ENCODE measurements at regions not wholly inside any gene's neighbourhood (a gene's known extent, or its start where the extent isn't known, plus 50 kb on each side); places are given as distances from the start of the nearest gene placed in this dataset.
A peak's percentile ranks its signal among the peaks of the same experiment; 100 is the strongest.
"Not testable (repeated sequence)": the region's sequence is repeated elsewhere in the genome, so short reads cannot be mapped to it uniquely, and the experiment has no call there.

DNA sequence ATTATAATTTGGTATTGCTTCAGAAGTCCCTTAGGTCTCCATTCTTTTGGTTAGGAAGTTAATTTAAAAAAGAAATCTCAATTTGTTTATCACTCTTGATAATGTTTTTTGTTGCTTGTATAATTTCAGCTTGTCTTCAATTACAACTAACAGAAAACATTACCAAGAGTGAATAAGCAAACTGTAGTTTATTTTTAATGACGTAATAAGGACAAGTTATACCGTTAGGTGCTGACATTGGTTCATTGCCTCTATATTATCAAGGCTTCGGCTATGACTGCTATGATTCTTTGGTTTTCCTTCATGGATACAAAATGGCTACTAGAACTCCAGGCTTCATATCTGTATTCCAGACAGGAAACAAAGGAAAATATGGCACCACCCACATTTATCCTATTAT, 220.6 kb downstream of the PTGER3 start:
- no peak for DNase-seq

DNA sequence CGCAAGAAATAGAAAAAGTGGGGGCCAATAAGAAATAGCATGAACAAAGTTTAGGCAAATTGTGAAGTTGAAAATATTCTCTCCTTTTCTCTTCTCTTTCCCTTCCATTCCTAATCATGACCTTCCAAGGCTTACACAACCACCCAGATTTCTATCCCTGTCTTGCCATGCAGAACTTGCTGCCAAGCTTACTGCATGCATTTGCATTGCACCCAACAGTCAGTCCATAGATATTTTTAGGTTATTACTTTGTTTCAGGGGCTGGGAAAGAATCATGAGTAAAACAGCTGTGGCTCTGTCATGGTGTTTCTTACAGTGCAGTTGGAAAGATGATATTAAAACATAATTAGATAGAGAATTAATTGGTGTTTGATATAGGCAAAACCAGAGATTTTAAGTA, 219.4 kb downstream of the PTGER3 start:
- no peak for DNase-seq

DNA sequence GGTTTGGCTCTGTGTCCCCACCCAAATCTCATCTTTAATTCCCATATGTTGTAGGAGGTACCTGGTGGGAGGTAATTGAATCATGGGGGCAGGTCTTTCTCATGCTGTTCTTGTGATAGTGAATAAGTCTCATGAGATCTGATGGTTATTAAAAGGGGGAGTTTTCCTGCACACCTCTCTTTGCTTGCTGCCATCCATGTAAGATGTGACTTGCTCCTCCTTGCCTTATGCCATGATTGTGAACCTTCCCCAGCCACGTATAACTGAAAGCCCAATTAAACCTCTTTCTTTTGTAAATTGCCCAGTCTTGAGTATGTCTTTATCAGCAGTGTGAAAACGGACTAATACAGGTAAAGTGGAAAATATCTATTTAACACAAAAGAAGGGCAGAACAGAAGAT, 213.3 kb downstream of the PTGER3 start:
- DNase-seq = not testable (repeated sequence)

DNA sequence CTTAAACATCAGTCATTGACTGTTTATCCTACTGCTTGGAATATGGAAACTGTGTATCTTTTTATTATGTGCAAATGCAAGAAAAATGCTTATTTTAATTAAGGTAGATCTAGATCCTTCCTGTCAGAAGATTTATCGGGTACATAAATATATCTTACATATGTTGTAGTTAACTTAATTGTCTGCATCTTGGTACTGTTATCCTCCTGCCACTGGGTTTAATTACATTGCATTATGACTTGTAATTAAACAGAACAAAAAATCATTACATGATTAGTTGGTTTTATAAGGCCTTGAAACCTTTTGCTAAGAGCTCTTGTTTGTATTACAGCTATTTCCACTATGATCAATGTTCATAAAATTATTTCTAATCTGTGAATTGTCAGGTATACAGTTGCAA, 211.2 kb downstream of the PTGER3 start:
- no peak for DNase-seq

DNA sequence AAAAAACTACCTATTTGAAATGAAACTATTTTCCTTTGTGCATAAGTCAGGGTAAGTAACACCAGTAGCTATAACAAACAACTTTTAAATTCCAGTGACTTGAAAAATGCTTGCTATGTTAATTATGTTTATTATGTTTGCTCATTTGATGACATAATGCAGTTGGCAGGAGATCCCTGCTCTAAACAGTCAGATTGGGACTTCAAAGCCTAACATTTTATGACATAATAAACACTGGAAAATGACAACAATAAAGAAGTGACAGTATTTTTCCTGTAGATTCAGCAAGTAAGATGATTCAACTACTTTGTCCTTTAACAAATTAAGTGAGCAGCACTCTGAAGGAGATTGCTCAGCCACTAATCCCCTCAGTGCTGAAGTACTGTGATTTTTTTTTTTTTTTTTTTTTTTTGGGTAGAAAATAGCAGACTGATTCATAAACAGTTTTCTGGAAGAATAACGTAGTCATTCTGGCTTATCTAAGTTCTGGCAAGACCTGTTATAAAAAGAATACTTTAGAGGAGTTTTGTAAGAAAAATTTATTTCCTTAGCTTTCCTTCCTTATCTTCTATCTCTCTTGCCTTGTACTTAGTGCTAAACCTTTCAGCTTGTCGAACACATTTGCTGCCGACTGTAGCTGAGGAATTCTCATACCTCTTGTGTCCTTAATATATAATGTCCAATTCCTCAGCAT, 207.2 kb downstream of the PTGER3 start:
- peak; percentile 17 for DNase-seq

DNA sequence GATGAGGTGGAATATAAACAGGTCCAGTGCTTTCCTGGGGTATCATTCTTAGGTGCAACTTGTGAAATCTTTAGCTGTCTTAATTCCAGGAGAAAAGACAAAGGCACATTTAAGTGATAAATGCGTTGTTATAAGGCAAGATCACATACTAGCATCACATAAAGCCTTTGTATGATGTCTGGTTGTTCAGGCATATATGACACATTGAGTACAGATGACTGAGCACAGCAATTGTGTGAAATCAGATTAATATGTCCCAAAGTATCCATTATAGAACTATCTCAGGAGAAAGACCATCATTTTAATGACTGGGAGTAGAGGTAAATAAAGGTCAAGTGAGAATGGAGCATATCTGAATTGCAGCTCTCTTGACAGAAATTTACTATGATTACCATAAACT, 205.1 kb downstream of the PTGER3 start:
- DNase-seq = no peak

DNA sequence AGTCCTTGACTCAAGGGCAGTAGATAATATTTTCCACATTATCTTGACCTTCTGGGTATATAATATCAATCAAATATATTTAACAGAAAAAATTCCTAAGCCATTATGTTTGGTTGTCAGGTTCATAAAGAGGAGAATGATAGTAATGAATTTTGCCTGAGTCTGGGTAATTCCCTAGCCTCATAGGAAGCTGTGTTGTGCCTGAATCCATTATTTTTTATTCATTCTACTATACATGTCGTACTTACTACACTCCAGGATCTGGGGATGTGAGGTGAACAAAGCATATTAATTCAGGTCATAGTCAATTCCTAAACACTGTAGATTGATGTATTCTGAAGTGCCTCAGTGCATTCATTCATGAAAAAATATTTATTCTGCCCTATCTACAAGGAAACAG, 204.2 kb downstream of the PTGER3 start:
- DNase-seq = no peak

DNA sequence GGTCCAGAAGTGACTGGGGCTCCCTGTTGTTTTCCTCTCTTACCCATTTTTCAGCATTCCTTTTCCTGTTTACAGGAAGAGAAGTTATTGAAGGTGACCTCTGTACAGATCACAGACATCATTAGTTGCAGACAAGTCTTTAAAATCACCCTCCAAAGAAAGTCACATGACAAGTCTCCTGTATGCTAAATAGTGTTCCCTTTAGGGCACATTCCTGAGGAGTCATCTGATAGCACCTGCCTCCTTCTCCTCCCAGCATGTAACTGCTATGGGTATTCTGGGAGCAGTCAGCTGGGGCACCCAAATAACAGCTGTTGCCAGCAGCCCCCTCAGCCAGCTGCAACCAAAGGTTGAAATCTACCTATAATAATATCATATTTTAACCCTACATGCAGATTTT, 200.6 kb downstream of the PTGER3 start:
- no peak for DNase-seq

GRCh38 chr1:70855203-70855602, 192.4 kb downstream of the PTGER3 start:
- DNase-seq = no peak

- no peak for DNase-seq
These were observed 191.4 kb downstream of the PTGER3 start for GRCh38 chr1:70856201-70856600.

DNA sequence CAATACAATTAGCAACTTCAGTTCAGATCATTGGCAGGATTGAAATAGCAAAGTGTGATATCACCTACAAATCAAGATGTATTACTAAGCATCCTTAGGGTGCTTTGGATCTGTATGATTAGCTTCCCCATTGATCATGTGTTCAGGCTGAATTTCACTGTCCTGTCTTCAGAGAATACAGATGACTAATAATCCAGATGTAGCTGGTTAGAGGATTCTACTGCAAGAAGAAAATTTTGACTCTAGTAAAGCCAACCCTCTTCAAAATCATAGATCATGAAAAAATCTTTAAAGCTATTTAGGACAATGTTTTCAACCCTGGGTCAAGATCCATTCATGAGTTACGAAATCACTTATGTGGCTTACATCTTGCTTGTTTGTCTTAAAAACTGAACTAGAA, 184.4 kb downstream of the PTGER3 start:
- no peak for DNase-seq

- DNase-seq = peak; percentile 5
These were observed 183.3 kb downstream of the PTGER3 start for GRCh38 chr1:70864302-70864701.

- DNase-seq = no peak
These were observed 180.9 kb downstream of the PTGER3 start for GRCh38 chr1:70866542-70867264.

DNA sequence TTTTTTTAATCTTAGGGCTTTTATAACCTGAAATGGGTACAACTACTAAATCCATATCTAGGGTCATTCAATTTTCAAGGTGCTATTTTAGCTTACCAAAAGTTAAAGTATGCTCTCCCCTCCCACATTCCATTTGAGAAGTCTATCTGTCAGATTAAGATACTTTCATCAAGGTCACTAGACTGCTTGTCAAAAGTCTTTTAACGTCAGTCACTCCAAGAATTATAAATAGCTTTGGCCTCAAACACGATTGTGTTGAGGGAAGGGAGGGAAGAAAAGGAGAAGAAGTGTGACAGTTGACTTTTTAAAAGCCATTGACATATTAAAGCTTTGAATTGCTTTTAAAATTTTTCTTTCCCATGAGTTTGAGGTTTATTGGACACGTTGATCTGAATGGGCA, 175.8 kb downstream of the PTGER3 start:
- DNase-seq = no peak

GRCh38 chr1:70874063-70874462, 173.6 kb downstream of the PTGER3 start:
- DNase-seq = no peak

- DNase-seq = no peak
These were observed 172.8 kb downstream of the PTGER3 start for GRCh38 chr1:70874818-70875217.

DNA sequence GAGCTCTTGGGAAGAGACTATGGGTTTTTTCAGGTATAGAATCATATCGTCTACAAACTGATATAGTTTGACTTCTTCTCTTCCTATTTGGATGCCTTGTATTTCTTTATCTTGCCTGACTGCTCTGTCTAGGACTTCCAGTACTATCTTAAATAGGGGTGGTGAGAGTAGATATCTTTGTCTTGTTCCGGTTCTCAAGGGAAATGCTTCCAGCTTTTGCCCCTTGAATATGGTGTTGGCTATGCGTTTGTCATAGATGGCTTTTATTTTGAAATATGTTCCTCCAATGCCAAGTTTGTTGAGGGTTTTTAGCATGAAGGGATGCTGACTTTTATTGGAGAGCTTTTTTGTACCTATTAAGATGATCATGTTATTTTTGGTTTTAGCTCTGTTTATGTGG, 170.3 kb downstream of the PTGER3 start:
- DNase-seq = no peak

- no peak for DNase-seq
These were observed 159.7 kb downstream of the PTGER3 start for GRCh38 chr1:70887936-70888335.

DNA sequence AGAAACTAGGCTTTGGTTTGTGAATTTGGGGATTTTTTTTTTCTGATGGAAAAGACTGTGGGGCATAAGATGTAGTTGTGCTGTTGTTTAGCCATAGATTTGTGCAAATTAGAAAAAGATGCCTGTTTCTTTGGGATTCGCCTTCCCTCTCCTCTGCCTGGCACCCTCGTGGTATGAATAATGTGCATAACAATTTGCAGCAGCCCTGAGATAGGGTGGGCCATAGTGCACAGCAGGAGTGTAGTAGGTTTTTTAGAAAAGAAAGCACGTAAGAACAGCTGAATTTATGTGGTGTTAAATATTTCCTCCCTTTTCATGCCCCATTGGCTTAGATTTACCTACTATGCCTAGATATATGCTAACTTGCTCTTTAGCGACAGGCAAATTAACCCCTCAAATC, 158.9 kb downstream of the PTGER3 start:
- DNase-seq = no peak

DNA sequence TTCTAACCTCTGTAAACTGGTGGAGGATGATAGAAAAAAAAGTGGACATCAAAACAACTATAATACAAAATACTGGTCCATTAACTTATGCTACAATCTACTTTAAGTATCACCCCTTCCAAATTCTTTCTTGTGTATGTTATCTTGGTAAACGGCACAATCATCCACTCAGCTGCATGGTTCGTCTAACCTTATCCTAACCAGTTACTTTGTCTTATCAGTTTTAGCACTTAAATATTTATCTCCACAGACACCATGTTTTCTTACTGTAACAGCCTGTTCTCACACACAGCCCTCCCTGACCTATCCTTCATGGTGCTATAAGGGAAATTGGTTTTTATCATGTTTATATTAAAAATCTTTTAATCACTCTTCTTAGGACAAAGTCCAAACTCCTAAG, 157.2 kb downstream of the PTGER3 start:
- DNase-seq = no peak

DNA sequence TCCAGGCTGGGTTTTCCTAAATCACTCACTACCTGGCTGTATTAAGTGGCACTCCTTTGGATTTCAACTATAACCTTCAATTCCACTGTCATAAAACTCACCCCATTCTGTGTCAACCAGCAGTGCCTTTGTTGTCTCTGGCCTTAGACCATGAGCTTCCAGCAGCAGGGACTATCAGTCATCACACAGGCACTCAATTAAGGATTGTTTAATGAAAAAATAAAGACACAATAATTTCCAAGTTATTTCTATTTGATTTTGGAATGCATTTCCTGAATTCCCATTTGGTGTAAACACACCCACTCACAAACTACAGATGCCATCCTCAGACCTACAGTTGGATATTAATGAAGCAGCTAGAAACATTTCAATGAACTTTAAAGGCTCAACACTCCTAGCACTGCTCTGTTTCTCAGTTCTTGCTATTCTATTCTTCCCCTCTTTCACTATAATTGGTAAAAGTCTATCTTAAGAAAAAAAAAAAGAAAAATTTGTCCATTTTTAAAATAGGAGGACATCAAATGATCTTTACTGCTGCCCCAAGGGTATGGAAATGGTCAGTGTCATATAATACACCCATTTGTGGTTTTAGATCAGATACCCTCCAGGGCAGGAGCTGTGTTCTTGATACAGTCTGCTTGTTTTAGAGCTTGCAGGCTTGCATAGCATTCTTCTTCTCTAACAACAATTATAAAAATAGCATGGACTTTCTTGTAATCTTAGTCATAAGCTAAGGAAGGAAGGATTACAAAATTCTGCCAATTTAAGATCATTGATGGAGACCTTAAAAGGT, 156.4 kb downstream of the PTGER3 start:
- DNase-seq = no peak

DNA sequence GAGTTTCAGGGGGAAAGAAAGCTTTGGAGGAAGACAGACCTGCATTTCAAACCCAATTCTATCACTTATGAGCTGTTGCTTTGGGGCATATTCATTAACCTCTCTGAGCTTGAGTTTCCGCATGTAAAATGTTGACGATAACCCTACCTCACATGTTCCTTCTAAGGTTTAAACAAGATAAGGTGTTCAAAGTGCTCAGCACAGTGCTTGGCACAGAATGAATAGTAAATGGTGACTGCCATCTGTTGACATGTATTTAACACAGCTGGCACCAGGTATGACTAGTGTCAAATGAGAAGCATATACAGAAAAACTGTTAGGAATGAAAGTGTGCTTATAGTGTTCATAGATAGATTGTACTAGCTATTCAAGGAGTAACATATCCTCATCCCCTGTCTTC, 155.5 kb downstream of the PTGER3 start:
- no peak for DNase-seq

- no peak for DNase-seq
These were observed 154.7 kb downstream of the PTGER3 start for GRCh38 chr1:70892930-70893329.

GRCh38 chr1:70893381-70893780, 154.2 kb downstream of the PTGER3 start:
- no peak for DNase-seq
